Ovary (tissue), 7 donors: ENCODE measurements at regions not wholly inside any gene's neighbourhood (a gene's known extent, or its start where the extent isn't known, plus 50 kb on each side); places are given as distances from the start of the nearest gene placed in this dataset.
A peak's percentile ranks its signal among the peaks of the same experiment; 100 is the strongest.

Source experiments
- DNase-seq, 5 donors: peaks; one replicate each; pipeline ENCODE4 v3.0.0-alpha.2; 2019 to 2020
- H3K27ac ChIP-seq, 2 donors: fragments of 200-600 bp; one replicate each; pipeline versions ENCODE4 v1.5.1 to v1.8.0; 2019 to 2022
- H3K27me3 ChIP-seq: fragments of 200-600 bp; one replicate; pipeline ENCODE4 v1.8.0; 2022
- H3K36me3 ChIP-seq: fragments of 200-600 bp; sonication (generic); one replicate; pipeline ENCODE4 v1.5.1; 2019
- H3K4me1 ChIP-seq: one replicate; pipeline ENCODE4 v1.8.1; 2013; ENCODE audit warnings: mild to moderate bottlenecking, moderate library complexity; ENCODE audit not compliant: insufficient read depth
- H3K4me3 ChIP-seq: fragments of 200-600 bp; sonication (generic); one replicate; pipeline ENCODE4 v1.5.1; 2017
- H3K9me3 ChIP-seq, 2 donors: fragments of 200-600 bp in 1 of 2; sonication (generic) in 1 of 2; one replicate each; pipeline versions ENCODE4 v1.5.1 to v1.8.1; 2013 to 2019; ENCODE audit warnings: mild to moderate bottlenecking in 1 of 2, moderate library complexity in 1 of 2
- CTCF ChIP-seq, 3 donors: fragments of 450-650 bp in 2 of 3; fragments of 200-600 bp in 1 of 3; IDR thresholded peaks; one replicate each; pipeline versions ENCODE4 v1.5.1 to v1.8.0; 2016 to 2022; ENCODE audit warnings: antibody characterized with exemption in 3 of 3, mild to moderate bottlenecking in 1 of 3
- EP300 ChIP-seq: sonication (generic); formaldehyde crosslinking; IDR thresholded peaks from one replicate; pipeline ENCODE4 v1.6.1; 2017; ENCODE audit warnings: antibody characterized with exemption
- POLR2A ChIP-seq: fragments of 450-650 bp; IDR thresholded peaks from one replicate; pipeline ENCODE4 v1.6.1; 2017; ENCODE audit warnings: antibody characterized with exemption, mild to moderate bottlenecking, moderate library complexity
- WGBS, 3 donors: extraction: QIAGEN DNeasy Blood & Tissue Kit in 1 of 3; methylation state at CpG; one replicate each; pipeline versions ENCODE4 v1.1.5 to v1.1.7; 2013 to 2017; 5-methylcytosine and 5-hydroxymethylcytosine counted together
- intact Hi-C, 4 donors: fragments of 100-400 bp; cut with DNase I; formaldehyde crosslinking; loops; one replicate each; pipeline versions ENCODE4 v1.11.0 to v1.15.1; 2022 to 2023
- donor health status: DM: no; HTN: no; CAD: no; lungs with moderate emphysema.
- donor health status: DM: no; HTN: no; CAD: no.
- donor health status: Bipolar disorder and iron deficiency.
- donor health status: DM: no; HTN: no; CAD: no.
- donor health status: DM: yes; HTN: yes; CAD: no.

- intact Hi-C loops, result no loop called here
- peaks cover 8% of the 10 kb centered on the region for H3K4me1 ChIP-seq
- H3K9me3 ChIP-seq, result no peaks in the 10 kb centered on the region
- WGBS, 3 donors, result 6 to 13% (median 9%) methylated on average over 9 of the region's 9 CpGs
- no peaks in the 10 kb centered on the region for H3K27me3 ChIP-seq
- H3K36me3 ChIP-seq, result no peaks in the 10 kb centered on the region
- peak in 1 of 3 donors; percentile 44 for TF ChIP-seq CTCF (IDR thresholded peaks at IDR 0.05)
- TF ChIP-seq POLR2A, result no peak
- peak overlapping the region in 1 of 2 donors; percentile 51 for H3K27ac ChIP-seq
- no peak overlapping the region for H3K4me3 ChIP-seq
- DNase-seq, result peak; percentile 41 to 78 (median 64)
Observed at GRCh38 chr1:114299331-114299975, 145.8 kb upstream of the SYT6 start.

GRCh38 chr1:114298008-114298407 lies 144.3 kb upstream of the SYT6 start:
- Histone ChIP-seq H3K9me3 (no peaks in the 10 kb centered on the region), H3K27me3 (no peaks in the 10 kb centered on the region), H3K4me1 (peaks cover 8% of the 10 kb centered on the region), H3K36me3 (no peaks in the 10 kb centered on the region), H3K27ac (no peak overlapping the region), H3K4me3 (no peak overlapping the region)
- intact Hi-C loops, result no loop called here
- no peak for DNase-seq
- WGBS, 3 donors, result 89 to 91% (median 91%) methylated on average over 12 of the region's 12 CpGs
- no peak for TF ChIP-seq EP300
- TF ChIP-seq CTCF (IDR thresholded peaks at IDR 0.05), result no peak
- TF ChIP-seq POLR2A, result no peak

GRCh38 chr1:114296413-114296812 lies 142.7 kb upstream of the SYT6 start:
- no peaks in the 10 kb centered on the region for H3K9me3 ChIP-seq
- no peaks in the 10 kb centered on the region for H3K36me3 ChIP-seq
- no peak for DNase-seq
- no peaks in the 10 kb centered on the region for H3K27me3 ChIP-seq
- TF ChIP-seq POLR2A, result no peak
- no peak for TF ChIP-seq CTCF (IDR thresholded peaks at IDR 0.05)
- no peak for TF ChIP-seq EP300
- no peak overlapping the region for H3K27ac ChIP-seq
- WGBS, 3 donors, result 90 to 97% (median 97%) methylated on average over 4 of the region's 4 CpGs
- intact Hi-C loops, result no loop called here
- H3K4me1 ChIP-seq, result peaks cover 8% of the 10 kb centered on the region
- H3K4me3 ChIP-seq, result no peak overlapping the region

- no peak overlapping the region for H3K27ac ChIP-seq
- no peak for DNase-seq
Observed at GRCh38 chr1:114295321-114295720, 141.7 kb upstream of the SYT6 start.

More at GRCh38 chr1:114295321-114295720, 141.7 kb upstream of the SYT6 start:
- TF ChIP-seq EP300, result no peak
- TF ChIP-seq POLR2A, result no peak
- TF ChIP-seq CTCF (IDR thresholded peaks at IDR 0.05), result no peak
- Histone ChIP-seq H3K27me3 (no peaks in the 10 kb centered on the region), H3K4me3 (no peak overlapping the region), H3K36me3 (no peaks in the 10 kb centered on the region), H3K9me3 (no peaks in the 10 kb centered on the region), H3K4me1 (peaks cover 8% of the 10 kb centered on the region)
- intact Hi-C loops, result no loop called here
- WGBS, 3 donors, result 57 to 65% (median 59%) methylated on average over 6 of the region's 6 CpGs
